OCI-LY1 (cell line): ENCODE measurements at regions not wholly inside any gene's neighbourhood (a gene's known extent, or its start where the extent isn't known, plus 50 kb on each side); places are given as distances from the start of the nearest gene placed in this dataset.

Experiments
- H2AFZ ChIP-seq: fragments of 200-600 bp; sonication (generic), shearing (Covaris generic); 2 replicates; pipeline ENCODE4 v1.6.0; 2014; ENCODE audit warnings: antibody characterized with exemption, mild to moderate bottlenecking, low read length
- H3F3A ChIP-seq: fragments of 200-600 bp; sonication (generic), shearing (Covaris generic); 2 replicates; pipeline ENCODE4 v1.6.0; 2014; ENCODE audit warnings: mild to moderate bottlenecking, antibody characterized with exemption, low read length, moderate library complexity; ENCODE audit not compliant: insufficient read depth
- H3K27ac ChIP-seq: fragments of 200-600 bp; sonication (generic); 2 replicates; pipeline ENCODE4 v1.5.1; 2014; ENCODE audit warnings: low read length, mixed run types, mild to moderate bottlenecking, low read depth; ENCODE audit not compliant: poor library complexity, severe bottlenecking
- H3K27me3 ChIP-seq: fragments of 200-600 bp; sonication (generic); 2 replicates; pipeline ENCODE4 v1.6.0; 2014; ENCODE audit warnings: antibody characterized with exemption, mild to moderate bottlenecking, low read length, moderate library complexity; ENCODE audit not compliant: insufficient read depth
- H3K36me3 ChIP-seq: fragments of 200-600 bp; sonication (generic); 2 replicates; pipeline ENCODE4 v1.6.1; 2014; ENCODE audit warnings: mild to moderate bottlenecking, antibody characterized with exemption, low read length, moderate library complexity, mixed read lengths; ENCODE audit not compliant: insufficient read depth
- H3K4me1 ChIP-seq: fragments of 200-600 bp; sonication (generic); 2 replicates; pipeline ENCODE4 v1.5.1; 2014; ENCODE audit warnings: mild to moderate bottlenecking, low read length, moderate library complexity; ENCODE audit not compliant: insufficient read depth, severe bottlenecking
- H3K4me2 ChIP-seq: fragments of 200-600 bp; sonication (generic), shearing (Covaris generic); 2 replicates; pipeline ENCODE4 v1.6.1; 2014; ENCODE audit warnings: low read length
- H3K4me3 ChIP-seq: fragments of 200-600 bp; sonication (generic); 2 replicates; pipeline ENCODE4 v1.5.1; 2014; ENCODE audit warnings: low read length, low read depth, mild to moderate bottlenecking, mixed read lengths; ENCODE audit not compliant: poor library complexity, severe bottlenecking
- H3K79me2 ChIP-seq: fragments of 200-600 bp; shearing (Covaris generic); 2 replicates; pipeline ENCODE4 v1.6.1; 2016; ENCODE audit warnings: mixed run types, low read length, mixed read lengths; ENCODE audit not compliant: insufficient read depth
- H3K9ac ChIP-seq: fragments of 200-600 bp; sonication (generic), shearing (Covaris generic); 2 replicates; pipeline ENCODE4 v1.6.1; 2014; ENCODE audit warnings: mild to moderate bottlenecking, low read length, mixed read lengths
- H3K9me2 ChIP-seq: fragments of 200-600 bp; sonication (generic), shearing (Covaris generic); 2 replicates; pipeline ENCODE4 v1.6.1; 2014; ENCODE audit warnings: low read depth, mild to moderate bottlenecking, low read length, mixed read lengths
- H3K9me3 ChIP-seq: fragments of 200-600 bp; shearing (Covaris generic); 2 replicates; pipeline ENCODE4 v1.6.1; 2014; ENCODE audit warnings: low read length, mixed read lengths
- H4K20me1 ChIP-seq: fragments of 200-600 bp; sonication (generic), shearing (Covaris generic); 2 replicates; pipeline ENCODE4 v1.6.0; 2016; ENCODE audit warnings: mild to moderate bottlenecking, low read length; ENCODE audit not compliant: insufficient read depth
- CTCF ChIP-seq: fragments of 200-600 bp; sonication (generic), shearing (Covaris generic); IDR thresholded peaks from 2 replicates; pipeline ENCODE4 v1.5.1; 2017; ENCODE audit warnings: mild to moderate bottlenecking, antibody characterized with exemption, low read length, moderate library complexity, mixed read lengths
- EZH2 ChIP-seq: fragments of 200-600 bp; sonication (generic), shearing (Covaris generic); IDR thresholded peaks from 2 replicates; pipeline ENCODE4 v1.8.0; 2017; ENCODE audit warnings: borderline replicate concordance, mixed run types, mild to moderate bottlenecking, antibody characterized with exemption, low read length, moderate library complexity, mixed read lengths

- Histone ChIP-seq H3K4me2 (no peak overlapping the region), H3K4me1 (no peaks in the 10 kb centered on the region), H4K20me1 (no peaks in the 10 kb centered on the region), H3K27me3 (no peaks in the 10 kb centered on the region), H3K9me2 (no peaks in the 10 kb centered on the region), H3K9me3 (no peaks in the 10 kb centered on the region), H3K4me3 (no peak overlapping the region), H3K36me3 (no peaks in the 10 kb centered on the region; the same call in 1 of the 2 replicates), H2AFZ (no peak overlapping the region), H3K79me2 (no peaks in the 10 kb centered on the region), H3K9ac (no peak overlapping the region), H3K27ac (no peak overlapping the region), H3F3A (no peaks in the 10 kb centered on the region)
- TF ChIP-seq EZH2 (no peak), CTCF (no peak)
Measured at GRCh38 chr7:121540138-121540537, 144.0 kb upstream of the FAM3C start.

- Histone ChIP-seq H3F3A (no peaks in the 10 kb centered on the region), H3K4me3 (no peak overlapping the region)
Measured at GRCh38 chr7:121537031-121537430, 140.9 kb upstream of the FAM3C start.

GRCh38 chr7:121531175-121532070 is 135.3 kb upstream of the FAM3C start:
- Histone ChIP-seq H3K4me2 (no peak overlapping the region), H3K79me2 (no peaks in the 10 kb centered on the region), H3K9me2 (no peaks in the 10 kb centered on the region), H3K27ac (no peak overlapping the region), H3K27me3 (no peaks in the 10 kb centered on the region), H3K36me3 (no peaks in the 10 kb centered on the region), H3K4me3 (no peak overlapping the region), H3F3A (no peaks in the 10 kb centered on the region), H3K4me1 (no peaks in the 10 kb centered on the region), H2AFZ (no peak overlapping the region), H4K20me1 (no peaks in the 10 kb centered on the region), H3K9ac (no peak overlapping the region), H3K9me3 (no peaks in the 10 kb centered on the region)
- TF ChIP-seq EZH2, result no peak
- TF ChIP-seq CTCF, result no peak

More at GRCh38 chr7:121537031-121537430, 140.9 kb upstream of the FAM3C start:
- no peak overlapping the region for H3K9ac ChIP-seq
- no peaks in the 10 kb centered on the region for H3K27me3 ChIP-seq
- TF ChIP-seq CTCF (no peak), EZH2 (no peak)
- no peaks in the 10 kb centered on the region for H3K9me3 ChIP-seq
- no peaks in the 10 kb centered on the region for H3K79me2 ChIP-seq
- H3K27ac ChIP-seq, result no peak overlapping the region
- no peak overlapping the region for H3K4me2 ChIP-seq
- H3K4me1 ChIP-seq, result no peaks in the 10 kb centered on the region
- no peaks in the 10 kb centered on the region for H3K9me2 ChIP-seq
- H4K20me1 ChIP-seq, result no peaks in the 10 kb centered on the region
- H2AFZ ChIP-seq, result 0 out of 2 replicates have a peak overlapping the region, but pooled peaks have one; percentile 11
- no peaks in the 10 kb centered on the region for H3K36me3 ChIP-seq
